H9 (cell line): ENCODE measurements at regions not wholly inside any gene's neighbourhood (a gene's known extent, or its start where the extent isn't known, plus 50 kb on each side); places are given as distances from the start of the nearest gene placed in this dataset.

ENCODE experiments used
- DNase-seq: peaks from one replicate; pipeline ENCODE4 v3.0.0-alpha.2; 2017
- H2AFZ ChIP-seq: one replicate; pipeline ENCODE4 v1.6.1; 2013; ENCODE audit warnings: mild to moderate bottlenecking, low read length, control low read depth, moderate library complexity
- H2AK5ac ChIP-seq: 2 replicates; pipeline ENCODE4 v1.6.1; 2013; ENCODE audit warnings: low read length, control low read depth, mixed read lengths; ENCODE audit not compliant: insufficient read length
- H2BK120ac ChIP-seq: one replicate; pipeline ENCODE4 v1.6.1; 2013; ENCODE audit warnings: low read depth, mild to moderate bottlenecking, low read length, control low read depth, inconsistent platforms; ENCODE audit not compliant: poor library complexity, severe bottlenecking
- H2BK12ac ChIP-seq: 2 replicates; pipeline ENCODE4 v1.6.1; 2013; ENCODE audit warnings: low read length, control low read depth, mixed read lengths, low read depth; ENCODE audit not compliant: insufficient read length
- H2BK15ac ChIP-seq: 2 replicates; pipeline ENCODE4 v1.6.1; 2013; ENCODE audit warnings: low read depth, low read length, control low read depth
- H2BK20ac ChIP-seq: one replicate; pipeline ENCODE4 v1.6.1; 2013; ENCODE audit warnings: low read depth, mild to moderate bottlenecking, low read length, control low read depth, inconsistent platforms; ENCODE audit not compliant: poor library complexity, severe bottlenecking
- H2BK5ac ChIP-seq: 2 replicates; pipeline ENCODE4 v1.6.1; 2013; ENCODE audit warnings: low read length, control low read depth, mixed read lengths; ENCODE audit not compliant: insufficient read length
- H3K14ac ChIP-seq: 2 replicates; pipeline ENCODE4 v1.6.1; 2013; ENCODE audit warnings: low read length, control low read depth; ENCODE audit not compliant: insufficient read depth
- H3K18ac ChIP-seq: 2 replicates; pipeline ENCODE4 v1.6.1; 2013; ENCODE audit warnings: low read depth, mild to moderate bottlenecking, mixed read lengths, low read length, control low read depth; ENCODE audit not compliant: insufficient read length
- H3K23ac ChIP-seq: 2 replicates; pipeline ENCODE4 v1.6.1; 2013; ENCODE audit warnings: low read length, control low read depth, mixed read lengths, low read depth; ENCODE audit not compliant: insufficient read length
- H3K23me2 ChIP-seq: 2 replicates; pipeline ENCODE4 v1.6.1; 2013; ENCODE audit warnings: low read depth, mild to moderate bottlenecking, mixed read lengths, low read length, control low read depth; ENCODE audit not compliant: insufficient read length, poor library complexity, severe bottlenecking
- H3K27ac ChIP-seq: 2 replicates; pipeline ENCODE4 v1.5.1; 2013; ENCODE audit warnings: low read length, control low read depth, mixed read lengths, low read depth; ENCODE audit not compliant: insufficient read length
- H3K27me3 ChIP-seq: 2 replicates; pipeline ENCODE4 v1.6.1; 2013; ENCODE audit warnings: low read length, control low read depth, inconsistent platforms; ENCODE audit not compliant: insufficient read depth
- H3K4ac ChIP-seq: 2 replicates; pipeline ENCODE4 v1.6.1; 2013; ENCODE audit warnings: low read depth, mild to moderate bottlenecking, control low read depth, inconsistent platforms, low read length, moderate library complexity
- H3K4me1 ChIP-seq: 2 replicates; pipeline ENCODE4 v1.6.1; 2013; ENCODE audit warnings: low read length, control low read depth, inconsistent platforms; ENCODE audit not compliant: insufficient read depth
- H3K4me2 ChIP-seq: 2 replicates; pipeline ENCODE4 v1.6.1; 2013; ENCODE audit warnings: low read length, control low read depth, mixed read lengths; ENCODE audit not compliant: insufficient read length, insufficient read depth
- H3K56ac ChIP-seq: 2 replicates; pipeline ENCODE4 v1.6.1; 2013; ENCODE audit warnings: low read depth, mild to moderate bottlenecking, mixed read lengths, low read length, control low read depth; ENCODE audit not compliant: insufficient read length
- H3K79me1 ChIP-seq: 2 replicates; pipeline ENCODE4 v1.6.1; 2013; ENCODE audit warnings: low read depth, mild to moderate bottlenecking, moderate library complexity, low read length, control low read depth, inconsistent platforms; ENCODE audit not compliant: insufficient read depth, poor library complexity, severe bottlenecking
- H3K79me2 ChIP-seq: 2 replicates; pipeline ENCODE4 v1.6.1; 2013; ENCODE audit warnings: low read length, control low read depth, inconsistent platforms; ENCODE audit not compliant: insufficient read depth
- H3K9ac ChIP-seq: 2 replicates; pipeline ENCODE4 v1.6.1; 2013; ENCODE audit warnings: low read length, control low read depth, mixed read lengths; ENCODE audit not compliant: insufficient read length; ENCODE audit errors: extremely low read depth
- H3K9me3 ChIP-seq: one replicate; pipeline ENCODE4 v1.6.1; 2013; ENCODE audit warnings: low read depth, low read length, inconsistent platforms; ENCODE audit not compliant: control insufficient read depth
- H3T11ph ChIP-seq: one replicate; pipeline ENCODE4 v1.6.1; 2013; ENCODE audit warnings: mild to moderate bottlenecking, low read length, control low read depth, inconsistent platforms
- H4K20me1 ChIP-seq: one replicate; pipeline ENCODE4 v1.6.1; 2013; ENCODE audit not compliant: control insufficient read depth, insufficient read length, insufficient read depth
- H4K5ac ChIP-seq: 2 replicates; pipeline ENCODE4 v1.6.1; 2013; ENCODE audit warnings: low read depth, mild to moderate bottlenecking, mixed read lengths, low read length, control low read depth; ENCODE audit not compliant: insufficient read length
- H4K8ac ChIP-seq: replicated peaks from 2 replicates; pipeline ENCODE4 v1.6.1; 2013; ENCODE audit warnings: low read length, control low read depth, mixed read lengths, low read depth; ENCODE audit not compliant: insufficient read length
- H4K91ac ChIP-seq: 2 replicates; pipeline ENCODE4 v1.6.1; 2013; ENCODE audit warnings: low read depth, mild to moderate bottlenecking, moderate library complexity, mixed read lengths, low read length, control low read depth; ENCODE audit not compliant: insufficient read length
- H3K27ac Mint-ChIP-seq, 3 experiments: 2 replicates in 2 of 3; 3 replicates in 1 of 3; pipeline ENCODE4 v1.8.0; 2020 to 2021; ENCODE audit warnings: mixed read lengths in 3 of 3, mild to moderate bottlenecking in 1 of 3, moderate library complexity in 1 of 3
- H3K27me3 Mint-ChIP-seq: 2 replicates; pipeline ENCODE4 v1.8.0; 2021; ENCODE audit warnings: low read depth, mild to moderate bottlenecking, moderate library complexity, mixed read lengths
- H3K36me3 Mint-ChIP-seq, 3 experiments: 2 replicates in 2 of 3; 3 replicates in 1 of 3; pipeline ENCODE4 v1.8.0; 2020 to 2021; ENCODE audit warnings: low read depth in 3 of 3, mixed read lengths in 3 of 3; ENCODE audit not compliant: insufficient read depth in 1 of 3
- H3K4me1 Mint-ChIP-seq, 2 experiments: 2 replicates each; pipeline ENCODE4 v1.8.0; 2020; ENCODE audit warnings: mixed read lengths in 2 of 2
- H3K4me3 Mint-ChIP-seq, 2 experiments: 2 replicates in 1 of 2; 3 replicates in 1 of 2; pipeline ENCODE4 v1.8.0; 2020 to 2021; ENCODE audit warnings: mild to moderate bottlenecking in 2 of 2, mixed read lengths in 2 of 2, moderate library complexity in 1 of 2
- H3K9me3 Mint-ChIP-seq, 2 experiments: 2 replicates in 1 of 2; 3 replicates in 1 of 2; pipeline ENCODE4 v1.8.0; 2020; ENCODE audit warnings: mild to moderate bottlenecking in 2 of 2, mixed read lengths in 2 of 2, moderate library complexity in 1 of 2
- WGBS: extraction: QIAGEN DNeasy Blood & Tissue Kit; methylation state at CpG from one replicate; pipeline ENCODE4 v1.1.7; 2013; ENCODE audit warnings: missing lambda C conversion rate, low lambda C conversion rate, mixed read lengths; ENCODE audit not compliant: insufficient read length; ENCODE audit errors: extremely low coverage; 5-methylcytosine and 5-hydroxymethylcytosine counted together
- TF ChIP-seq, protein P1 (sequence below): fragments of 200-600 bp; sonication (generic); conservative IDR thresholded peaks from 3 replicates; pipeline ENCODE4 v1.8.0; 2021; ENCODE audit warnings: antibody characterized with exemption, mild to moderate bottlenecking

DNA sequence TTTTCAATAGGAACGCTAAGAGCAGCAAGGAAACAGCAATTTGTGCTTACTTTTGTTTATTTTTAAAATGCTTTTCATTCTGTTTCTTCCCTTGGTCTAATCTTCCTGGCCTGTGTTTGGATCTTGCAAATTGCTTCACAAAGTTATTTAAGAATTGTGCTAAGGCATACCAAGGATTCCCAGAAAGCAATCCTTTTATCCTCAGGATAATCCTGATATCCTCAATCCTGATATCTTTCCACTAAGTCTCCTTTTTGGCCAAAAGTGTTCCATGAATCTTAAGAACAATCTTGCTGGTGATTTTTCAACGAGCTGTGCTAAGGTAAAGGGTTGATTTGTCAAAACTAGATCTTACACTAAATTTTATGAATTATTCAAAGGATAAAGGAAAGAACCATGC is 1577.9 kb downstream of the PLA2G4A start:
- Mint-ChIP-seq H3K4me1 (no peaks in the 10 kb centered on the region), H3K27me3 (no peaks in the 10 kb centered on the region), H3K9me3 (no peaks in the 10 kb centered on the region), H3K27ac (no peak overlapping the region), H3K36me3 (no peaks in the 10 kb centered on the region), H3K4me3 (no peak overlapping the region)
- H3K56ac ChIP-seq, result no peak overlapping the region
- H3T11ph ChIP-seq, result no peak overlapping the region
- no peak for DNase-seq
- H3K4me2 ChIP-seq, result no peak overlapping the region
- H2AFZ ChIP-seq, result no peak overlapping the region
- no peak overlapping the region for H4K8ac ChIP-seq
- H2BK15ac ChIP-seq, result no peak overlapping the region
- no peak overlapping the region for H3K23ac ChIP-seq
- no CpG with 5 or more reads among the region's 2 CpGs for WGBS
- H4K5ac ChIP-seq, result no peak overlapping the region
- H2BK5ac ChIP-seq, result no peak overlapping the region
- no peaks in the 10 kb centered on the region for H3K9me3 ChIP-seq
- no peak overlapping the region for H3K27ac ChIP-seq
- no peaks in the 10 kb centered on the region for H3K79me1 ChIP-seq
- no peaks in the 10 kb centered on the region for H3K23me2 ChIP-seq
- no peak overlapping the region for H3K4ac ChIP-seq
- no peak overlapping the region for H3K14ac ChIP-seq
- H3K79me2 ChIP-seq, result no peaks in the 10 kb centered on the region
- TF ChIP-seq, protein P1, sequence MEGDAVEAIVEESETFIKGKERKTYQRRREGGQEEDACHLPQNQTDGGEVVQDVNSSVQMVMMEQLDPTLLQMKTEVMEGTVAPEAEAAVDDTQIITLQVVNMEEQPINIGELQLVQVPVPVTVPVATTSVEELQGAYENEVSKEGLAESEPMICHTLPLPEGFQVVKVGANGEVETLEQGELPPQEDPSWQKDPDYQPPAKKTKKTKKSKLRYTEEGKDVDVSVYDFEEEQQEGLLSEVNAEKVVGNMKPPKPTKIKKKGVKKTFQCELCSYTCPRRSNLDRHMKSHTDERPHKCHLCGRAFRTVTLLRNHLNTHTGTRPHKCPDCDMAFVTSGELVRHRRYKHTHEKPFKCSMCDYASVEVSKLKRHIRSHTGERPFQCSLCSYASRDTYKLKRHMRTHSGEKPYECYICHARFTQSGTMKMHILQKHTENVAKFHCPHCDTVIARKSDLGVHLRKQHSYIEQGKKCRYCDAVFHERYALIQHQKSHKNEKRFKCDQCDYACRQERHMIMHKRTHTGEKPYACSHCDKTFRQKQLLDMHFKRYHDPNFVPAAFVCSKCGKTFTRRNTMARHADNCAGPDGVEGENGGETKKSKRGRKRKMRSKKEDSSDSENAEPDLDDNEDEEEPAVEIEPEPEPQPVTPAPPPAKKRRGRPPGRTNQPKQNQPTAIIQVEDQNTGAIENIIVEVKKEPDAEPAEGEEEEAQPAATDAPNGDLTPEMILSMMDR, result no peak
- no peak overlapping the region for H2BK120ac ChIP-seq
- H2BK12ac ChIP-seq, result no peak overlapping the region
- no peak overlapping the region for H3K9ac ChIP-seq
- no peaks in the 10 kb centered on the region for H3K4me1 ChIP-seq
- H4K91ac ChIP-seq, result no peak overlapping the region
- H2AK5ac ChIP-seq, result no peak overlapping the region
- no peak overlapping the region for H2BK20ac ChIP-seq
- no peaks in the 10 kb centered on the region for H3K27me3 ChIP-seq
- H4K20me1 ChIP-seq, result no peaks in the 10 kb centered on the region
- H3K18ac ChIP-seq, result no peak overlapping the region
